OCI-M1 (cell line): ENCODE measurements at regions not wholly inside any gene's neighbourhood (a gene's known extent, or its start where the extent isn't known, plus 50 kb on each side); places are given as distances from the start of the nearest gene placed in this dataset.

Experiments used
- DNase-seq: peaks from one replicate; lab custom pipeline; 2025; lab: John Stamatoyannopoulos, UW

DNA sequence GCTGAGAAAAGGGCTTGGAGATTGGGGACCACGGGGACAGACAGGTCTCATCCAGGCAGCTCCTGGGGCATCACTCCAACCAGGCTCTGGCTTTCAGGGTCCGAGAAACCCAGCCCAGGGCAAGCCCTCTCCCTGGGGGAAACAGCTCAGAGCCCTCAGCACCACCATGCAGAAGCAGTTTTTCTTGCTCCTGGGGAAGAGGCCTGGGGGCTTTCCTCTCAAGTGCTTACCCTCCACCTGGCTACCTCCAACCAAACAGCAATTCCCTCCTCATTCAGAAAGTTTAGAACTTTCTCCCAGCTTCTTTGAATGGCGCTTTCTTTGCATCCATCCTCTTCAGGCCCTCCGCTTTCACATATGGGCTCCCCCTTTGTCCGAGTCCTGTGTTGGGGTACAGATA, 110.4 kb upstream of the PHACTR3 start:
- DNase-seq = no peak

- no peak for DNase-seq
Measured at GRCh38 chr20:59495166-59495565, 109.2 kb upstream of the PHACTR3 start.

DNA sequence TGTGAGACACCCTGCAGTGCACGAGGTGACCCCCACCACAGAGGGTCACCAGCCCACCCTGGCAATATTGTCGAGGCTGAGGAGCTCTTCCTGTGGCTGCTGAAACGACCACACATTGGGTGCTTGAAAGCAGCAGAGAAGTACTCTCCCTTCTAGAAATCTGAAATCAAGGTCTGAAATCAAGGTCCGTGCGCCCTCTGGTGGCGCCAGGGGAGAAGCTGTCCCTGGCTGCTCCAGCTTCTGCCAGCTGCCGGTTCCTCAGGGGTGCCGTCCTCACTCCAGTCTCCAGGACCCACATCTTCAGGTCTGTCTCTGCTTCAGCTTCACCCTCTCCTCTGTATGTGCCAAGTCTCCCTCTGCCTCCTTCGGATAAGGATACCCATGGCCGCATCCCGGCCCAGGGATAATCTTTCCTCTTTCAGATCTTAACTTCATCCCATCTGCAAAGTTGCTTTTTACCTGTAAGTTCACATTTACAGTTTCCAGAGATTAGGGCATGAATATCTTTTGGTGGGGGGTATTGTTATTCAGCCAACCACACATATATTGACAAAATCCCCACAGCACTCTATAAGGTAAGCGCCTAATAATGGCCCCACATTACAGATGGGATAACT, 108.3 kb upstream of the PHACTR3 start:
- peak; percentile 71 for DNase-seq

DNA sequence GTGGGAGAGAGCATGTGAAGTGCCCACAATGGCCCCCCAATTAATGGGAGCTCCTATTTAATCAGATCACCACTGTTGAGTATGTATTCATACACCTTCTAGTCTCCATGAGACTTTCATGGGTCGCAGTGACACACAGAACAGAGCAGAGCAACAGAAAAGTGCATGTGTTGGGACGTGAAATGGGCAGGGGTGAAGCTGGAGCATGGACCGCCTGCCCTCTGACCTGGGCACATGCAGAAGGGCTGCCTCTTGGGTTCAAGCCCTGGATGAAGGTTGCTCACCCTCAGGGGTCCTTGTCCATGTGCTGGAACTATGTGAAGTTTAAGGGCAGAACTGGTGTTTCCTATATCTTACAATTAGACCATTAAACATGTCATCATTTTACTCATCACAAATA, 106.0 kb upstream of the PHACTR3 start:
- no peak for DNase-seq

- no peak for DNase-seq
Measured at GRCh38 chr20:59499863-59500262, 104.5 kb upstream of the PHACTR3 start.

DNA sequence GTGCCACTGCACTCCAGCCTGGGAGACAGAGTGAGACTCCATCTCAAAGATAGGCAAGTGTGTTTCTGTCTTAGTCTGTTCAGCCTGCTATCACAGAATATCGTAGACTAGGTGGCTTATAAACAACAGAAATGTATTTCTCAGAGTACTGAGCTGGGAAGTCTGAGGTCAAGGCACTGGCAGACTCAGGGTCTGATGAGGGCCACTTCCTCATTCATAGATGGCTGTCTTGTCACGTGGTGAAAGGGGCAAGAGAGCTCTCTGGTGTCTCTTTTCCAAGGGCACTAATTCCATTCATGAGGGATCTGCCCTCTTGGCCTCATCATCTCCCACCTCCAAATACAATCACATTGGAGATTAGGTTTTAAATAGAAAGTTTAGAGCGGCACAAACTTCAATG, 95.6 kb upstream of the PHACTR3 start:
- DNase-seq = peak; percentile 5

DNA sequence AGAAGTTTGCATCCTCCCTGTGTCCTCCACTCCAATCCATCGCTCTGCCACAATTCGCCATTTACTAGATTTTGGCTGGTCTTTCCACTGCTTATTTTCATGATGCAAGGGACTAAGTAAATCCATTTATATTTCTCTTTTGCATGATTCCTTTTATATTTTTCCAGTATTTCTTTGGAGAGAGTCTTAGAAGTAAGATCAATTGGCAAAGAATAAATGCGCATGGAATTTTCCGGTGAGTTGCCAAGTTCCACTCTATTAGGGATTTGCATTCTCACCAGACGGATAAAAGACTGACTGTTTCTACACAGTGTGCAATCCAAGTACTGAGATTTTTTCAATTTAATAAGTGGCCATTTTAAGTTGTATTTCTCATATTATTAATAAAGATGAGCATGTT, 91.7 kb upstream of the PHACTR3 start:
- DNase-seq = no peak

DNA sequence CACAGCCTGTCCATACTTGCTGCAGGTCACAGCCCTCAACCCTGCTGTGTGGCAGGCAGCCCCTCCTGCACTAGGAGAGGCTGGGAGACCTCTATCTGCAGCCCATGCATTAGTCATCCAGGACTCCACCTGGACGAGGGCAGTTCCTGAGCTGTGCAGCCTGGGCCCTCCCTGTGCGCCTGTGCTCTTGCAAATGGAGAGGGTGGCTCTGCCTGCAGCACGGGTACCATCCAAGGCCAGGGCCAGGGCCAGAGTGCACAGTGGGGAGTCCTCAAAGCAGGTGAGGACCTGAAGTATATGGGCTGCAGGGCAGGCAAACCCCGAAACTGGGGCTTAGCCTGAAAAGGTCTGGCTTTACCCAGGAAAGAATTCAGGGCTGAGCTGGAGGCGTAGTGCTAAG, 89.8 kb upstream of the PHACTR3 start:
- DNase-seq = no peak

DNA sequence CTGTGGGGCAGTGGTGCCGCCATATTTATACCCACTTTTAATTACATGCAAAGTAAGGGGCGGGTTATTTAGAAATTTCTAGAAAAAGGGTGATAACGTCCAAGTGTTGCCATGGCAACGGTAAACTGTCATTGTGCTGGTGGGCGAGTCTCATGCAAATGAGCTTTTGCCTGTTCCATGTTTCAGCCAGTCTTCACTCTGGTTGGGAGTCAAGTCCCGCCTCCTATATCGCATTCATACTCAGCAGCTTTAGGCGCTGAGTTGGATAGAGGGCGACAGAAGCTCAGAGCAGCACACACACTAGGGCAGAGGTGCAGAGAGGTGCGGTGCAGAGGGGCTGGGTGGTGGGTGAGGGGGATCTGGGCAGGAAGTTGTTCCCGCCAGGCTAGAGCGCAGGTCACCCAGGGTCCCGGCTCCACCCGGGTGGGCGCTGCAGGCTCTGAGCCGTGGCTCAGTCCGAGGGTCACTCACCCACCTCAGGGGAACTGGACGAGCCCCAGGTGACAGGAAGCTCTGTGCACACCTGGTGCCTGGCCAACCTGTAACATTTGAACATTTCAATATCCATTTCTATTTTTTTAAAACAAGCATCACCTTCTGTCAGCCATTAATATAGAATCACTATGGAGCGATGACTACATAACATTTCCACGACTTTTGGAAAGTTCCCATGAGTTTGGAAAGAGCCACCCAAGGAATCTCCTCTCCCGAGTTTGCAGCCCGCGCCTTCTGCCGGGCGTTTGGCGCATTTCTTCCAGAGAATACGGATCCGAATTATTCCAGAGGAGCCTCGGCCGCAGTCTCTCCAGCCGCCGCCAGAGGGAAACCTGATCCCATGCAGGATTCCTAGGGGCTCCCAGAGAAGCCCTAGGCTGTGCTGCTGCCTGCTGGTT, 89.1 kb upstream of the PHACTR3 start:
- DNase-seq = peak; percentile 51

DNA sequence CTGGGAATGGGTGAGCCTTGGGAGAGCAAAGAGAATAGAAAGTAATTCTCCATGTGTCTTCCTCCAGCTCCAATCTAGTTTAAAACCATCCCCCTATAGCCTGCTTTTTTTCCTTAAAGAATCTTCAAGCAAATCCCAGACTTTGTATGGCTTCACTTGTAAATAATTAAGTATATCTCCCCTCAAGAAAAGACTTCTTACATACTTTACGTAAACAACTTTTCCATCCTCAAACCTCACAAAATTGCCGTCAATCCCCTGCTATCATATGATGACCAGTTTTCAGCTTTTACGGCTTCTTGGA, 88.5 kb upstream of the PHACTR3 start:
- DNase-seq = no peak

GRCh38 chr20:59518881-59519706, 85.2 kb upstream of the PHACTR3 start:
- peak; percentile 69 for DNase-seq

GRCh38 chr20:59519707-59520014, 84.7 kb upstream of the PHACTR3 start:
- no peak for DNase-seq

- DNase-seq = no peak
Measured at GRCh38 chr20:59520814-59521213, 83.5 kb upstream of the PHACTR3 start.

DNA sequence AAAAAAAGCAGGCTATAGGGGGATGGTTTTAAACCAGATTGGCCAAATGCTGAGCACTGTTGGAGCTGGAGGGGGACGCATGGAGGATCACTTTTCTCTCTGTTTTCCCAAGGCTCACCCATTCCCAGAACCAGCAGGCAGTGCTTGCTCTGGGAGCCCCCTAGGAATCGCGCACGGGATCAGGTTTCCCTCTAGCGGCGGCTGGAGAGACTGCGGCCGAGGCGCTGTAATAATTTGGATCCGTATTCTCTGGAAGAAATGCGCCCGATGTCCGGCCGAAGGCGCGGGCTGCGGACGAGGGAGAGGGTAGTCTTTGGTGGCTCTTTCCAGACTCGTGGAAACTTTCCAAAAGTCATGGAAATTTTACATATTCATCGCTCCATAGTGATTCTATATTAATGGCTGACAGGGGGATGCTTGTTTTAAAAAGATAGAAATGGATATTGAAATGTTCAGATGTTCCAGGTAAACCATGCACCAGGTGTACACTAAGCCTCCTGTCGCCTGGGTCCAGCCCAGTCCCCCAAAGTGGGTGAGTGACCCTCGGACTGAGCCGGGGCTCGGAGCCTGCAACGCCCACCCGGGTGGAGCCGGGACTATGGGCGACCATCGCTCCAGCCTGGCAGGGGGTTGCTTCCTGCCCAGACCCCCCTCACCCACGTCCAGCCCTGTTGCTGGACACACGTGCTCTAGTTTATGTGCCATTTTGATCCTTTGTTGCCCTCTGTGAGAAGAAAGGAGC, 78.7 kb upstream of the PHACTR3 start:
- DNase-seq = peak; percentile 58

DNA sequence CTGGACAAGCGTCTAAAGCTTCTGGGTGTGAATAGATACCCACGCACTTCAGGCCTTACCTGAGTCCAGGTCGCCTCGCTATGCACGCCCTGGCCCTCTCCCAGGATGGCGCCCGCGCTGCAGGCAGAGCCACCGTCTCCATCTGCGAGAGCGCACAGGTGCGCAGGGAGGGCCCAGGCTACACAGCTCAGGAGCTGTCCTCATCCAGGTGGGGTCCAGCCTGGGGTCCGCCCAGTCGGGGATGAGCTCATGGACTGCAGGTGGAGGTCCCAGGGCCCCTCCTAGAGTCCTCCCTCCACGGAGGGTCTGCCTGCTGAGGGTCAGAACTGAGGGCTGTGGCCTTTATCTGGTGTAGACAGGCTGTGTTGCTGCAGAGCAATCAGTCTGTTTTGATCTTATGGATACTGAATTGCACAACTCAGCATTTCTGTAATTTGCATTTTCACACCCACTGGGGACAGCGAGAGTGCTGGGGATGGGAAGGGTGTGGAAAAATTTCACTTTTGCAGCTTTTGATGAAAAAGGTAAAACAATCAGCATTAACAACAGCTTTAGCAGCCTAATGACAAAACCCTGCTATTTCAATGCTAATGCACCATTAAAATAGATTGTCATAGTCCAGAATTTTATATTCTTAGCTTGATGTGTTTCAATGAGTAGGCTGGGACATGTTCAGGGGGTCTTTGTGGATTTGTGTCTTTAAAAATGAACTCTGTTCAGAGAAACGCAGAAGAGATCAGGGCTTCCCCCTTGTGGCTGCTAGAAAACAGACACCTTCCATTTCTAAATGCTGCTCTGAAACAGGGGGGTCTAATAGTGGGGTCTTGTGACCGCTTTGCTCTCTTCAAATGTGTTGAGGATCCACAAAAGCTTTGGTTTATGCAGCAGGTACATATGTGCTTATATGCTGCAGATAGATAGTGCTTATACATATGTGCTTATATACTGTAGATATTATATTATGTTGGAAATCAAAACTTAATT, 77.8 kb upstream of the PHACTR3 start:
- no peak for DNase-seq

DNA sequence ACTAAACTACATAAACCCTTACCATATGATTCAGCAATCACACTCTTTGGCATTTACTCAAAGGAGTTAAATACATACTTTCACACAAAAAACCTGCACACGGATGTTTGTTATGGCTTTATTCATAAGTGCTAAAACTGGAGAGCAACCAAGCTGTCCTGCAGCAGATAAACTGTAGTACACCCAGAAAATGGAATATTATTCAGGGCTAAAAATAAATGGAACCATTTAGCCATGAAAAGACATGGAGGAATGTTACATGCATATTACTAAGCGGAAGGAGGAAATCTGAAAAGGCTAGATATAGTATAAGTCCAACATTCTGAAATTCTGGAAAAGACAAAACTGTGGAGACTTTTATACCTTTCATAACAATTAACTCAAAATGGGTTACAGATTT, 73.6 kb upstream of the PHACTR3 start:
- no peak for DNase-seq

GRCh38 chr20:59537991-59538390, 66.3 kb upstream of the PHACTR3 start:
- DNase-seq = no peak

- DNase-seq = no peak
Measured at GRCh38 chr20:59547596-59547995, 56.7 kb upstream of the PHACTR3 start.
